Renal cortical epithelial cell (primary cell): ENCODE measurements at regions not wholly inside any gene's neighbourhood (a gene's known extent, or its start where the extent isn't known, plus 50 kb on each side); places are given as distances from the start of the nearest gene placed in this dataset.

ENCODE experiments used
- DNase-seq: peaks from one replicate; pipeline ENCODE4 v3.0.0-alpha.2; 2011; ENCODE audit warnings: low read depth

- no peak for DNase-seq
Measured at GRCh38 chr2:237150186-237150585, 64.5 kb downstream of the COPS8 start.

GRCh38 chr2:237150831-237151375, 65.2 kb downstream of the COPS8 start:
- DNase-seq, result no peak

DNA sequence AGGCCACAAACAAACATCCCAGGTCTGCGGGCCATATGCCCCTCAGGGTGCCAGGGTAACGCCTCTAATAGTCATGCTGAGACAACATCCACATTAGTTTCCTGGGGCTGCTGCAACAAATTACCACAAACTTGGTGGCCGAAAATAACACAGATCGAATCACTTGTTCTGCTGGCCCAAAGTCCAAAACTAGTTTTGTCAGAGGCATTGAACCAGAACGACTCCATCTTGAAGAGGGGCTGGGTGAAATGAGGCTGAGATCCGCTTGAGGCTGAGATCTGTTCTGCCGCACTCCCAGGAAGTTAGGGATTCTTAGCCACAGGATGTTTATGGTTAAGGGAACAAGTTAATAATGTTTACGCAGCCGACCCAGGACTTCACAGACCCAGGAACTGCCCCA, 66.7 kb downstream of the COPS8 start:
- DNase-seq, result no peak

GRCh38 chr2:237153181-237153580, 67.5 kb downstream of the COPS8 start:
- no peak for DNase-seq

- peak; percentile 42 for DNase-seq
Measured at GRCh38 chr2:237154082-237154638, 68.5 kb downstream of the COPS8 start.

- DNase-seq, result no peak
Measured at GRCh38 chr2:237154884-237155851, 69.5 kb downstream of the COPS8 start.

DNA sequence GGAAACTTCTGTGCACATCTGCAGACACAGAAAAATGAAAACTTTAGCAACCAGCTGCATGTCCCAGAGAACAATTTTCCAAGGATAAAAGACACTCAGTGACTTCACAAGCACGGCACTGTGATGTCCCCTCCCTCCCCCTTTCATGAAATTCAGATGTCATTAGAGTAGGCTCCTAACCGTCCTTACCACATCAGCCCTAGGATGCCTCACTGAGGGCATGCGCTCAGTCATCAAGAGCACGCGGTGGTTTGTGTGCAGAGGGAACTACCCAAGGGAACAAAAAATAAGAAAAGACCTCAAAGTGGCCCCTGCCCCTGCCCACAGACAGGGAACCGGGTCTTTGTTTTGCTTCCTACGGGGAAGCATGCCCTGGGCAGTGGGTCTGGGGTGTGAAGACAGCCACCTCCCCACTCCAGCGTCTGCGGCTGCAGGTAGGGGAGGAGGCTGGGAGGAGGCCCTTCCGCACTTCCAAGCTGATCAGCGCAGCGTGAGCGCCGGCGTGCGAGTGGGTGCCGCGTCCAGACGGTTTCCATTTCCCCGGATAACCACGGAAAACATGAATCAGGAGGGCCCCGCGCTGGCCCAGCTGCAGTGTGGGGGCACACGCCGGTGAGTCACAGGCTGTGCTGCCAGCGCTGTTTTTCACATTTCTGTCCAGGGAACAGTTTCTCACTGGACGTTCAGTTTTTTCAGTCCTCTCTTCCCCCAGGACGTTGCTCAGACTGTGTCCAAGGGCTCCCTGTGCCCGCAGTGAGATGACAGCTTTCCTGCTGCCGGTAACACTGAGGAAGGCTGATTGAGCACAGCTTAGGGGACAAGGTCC, 70.6 kb downstream of the COPS8 start:
- peak; percentile 64 for DNase-seq

GRCh38 chr2:237156857-237157779, 71.4 kb downstream of the COPS8 start:
- DNase-seq, result no peak

DNA sequence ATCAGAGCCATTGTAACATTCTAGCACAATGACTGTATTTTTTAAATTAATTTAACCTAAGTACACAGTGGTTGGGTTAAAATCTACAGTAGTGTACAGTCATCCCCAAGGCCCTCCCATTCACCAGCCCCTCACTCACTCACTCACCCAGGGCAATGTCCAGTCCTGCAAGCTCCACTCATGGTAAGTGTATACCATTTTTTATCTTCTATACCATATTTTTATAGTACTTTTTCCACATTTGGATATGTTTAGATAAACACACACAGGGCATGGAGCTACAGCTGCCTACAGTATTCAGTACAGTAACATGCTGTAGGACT, 72.1 kb downstream of the COPS8 start:
- DNase-seq, result no peak

- DNase-seq, result no peak
Measured at GRCh38 chr2:237158194-237158593, 72.5 kb downstream of the COPS8 start.

DNA sequence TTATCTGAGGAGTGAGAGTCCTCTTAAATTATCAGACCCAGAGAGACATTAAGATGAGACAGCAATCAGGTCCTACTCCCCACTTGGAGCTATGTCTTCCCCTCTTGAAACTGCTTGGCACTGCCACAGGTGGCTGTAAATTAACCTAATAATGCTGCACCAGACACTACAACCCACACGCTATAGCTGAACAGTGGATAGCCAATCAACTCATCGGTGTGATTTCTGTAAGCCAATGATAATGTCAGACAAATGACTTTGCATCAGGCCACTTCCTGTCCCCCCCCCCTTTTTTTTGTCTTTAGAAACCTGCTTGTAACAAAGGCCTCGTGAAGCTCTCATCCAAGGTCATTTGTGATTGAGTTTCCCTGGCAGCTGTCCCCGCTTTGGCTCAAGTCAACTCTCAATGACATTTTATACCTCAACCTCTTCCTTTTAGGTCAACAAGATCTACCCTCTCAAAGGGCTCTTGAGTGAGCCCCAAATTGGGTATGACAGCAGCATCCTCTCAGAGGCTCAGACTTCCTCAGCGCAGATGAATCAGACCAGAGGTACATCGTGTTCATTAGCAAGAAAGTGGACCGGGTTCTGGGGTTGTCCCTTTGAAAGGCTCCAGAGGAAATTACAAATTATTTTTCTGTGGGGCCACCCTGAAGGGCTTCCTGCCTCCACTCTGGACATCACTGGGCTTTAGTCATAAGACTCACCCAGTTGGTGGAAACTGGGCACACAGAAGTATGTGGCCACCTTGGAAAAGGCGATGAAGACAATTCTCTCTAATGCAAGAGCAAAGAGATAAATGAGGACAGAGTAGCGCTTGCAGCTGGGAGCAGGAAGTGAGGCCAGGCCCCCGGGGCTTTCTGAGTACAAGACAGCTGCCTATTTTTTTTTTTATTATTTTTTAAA, 73.6 kb downstream of the COPS8 start:
- DNase-seq, result no peak

- DNase-seq, result no peak
Measured at GRCh38 chr2:237160271-237160919, 74.7 kb downstream of the COPS8 start.

DNA sequence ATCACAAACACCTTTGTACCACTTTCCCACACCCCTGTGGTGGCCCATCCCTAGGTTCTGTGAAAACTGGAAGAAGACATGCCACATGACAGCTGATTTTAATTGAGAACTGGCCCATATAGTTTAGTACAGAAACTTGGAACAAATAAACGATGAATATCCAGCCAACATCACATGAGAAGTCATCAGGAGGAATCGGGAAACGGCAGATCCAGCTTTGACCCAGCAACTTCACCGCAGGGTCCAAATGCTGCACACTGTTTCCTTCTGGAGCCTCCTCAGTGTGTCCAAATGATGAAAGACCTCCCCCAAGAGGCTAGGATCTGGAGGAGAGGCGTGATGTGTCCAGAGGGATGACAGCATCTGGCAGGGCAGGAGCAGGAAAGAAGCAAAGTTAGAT, 75.5 kb downstream of the COPS8 start:
- no peak for DNase-seq

GRCh38 chr2:237162959-237163358, 77.3 kb downstream of the COPS8 start:
- DNase-seq, result no peak

- DNase-seq, result no peak
Measured at GRCh38 chr2:237164474-237165042, 78.9 kb downstream of the COPS8 start.

DNA sequence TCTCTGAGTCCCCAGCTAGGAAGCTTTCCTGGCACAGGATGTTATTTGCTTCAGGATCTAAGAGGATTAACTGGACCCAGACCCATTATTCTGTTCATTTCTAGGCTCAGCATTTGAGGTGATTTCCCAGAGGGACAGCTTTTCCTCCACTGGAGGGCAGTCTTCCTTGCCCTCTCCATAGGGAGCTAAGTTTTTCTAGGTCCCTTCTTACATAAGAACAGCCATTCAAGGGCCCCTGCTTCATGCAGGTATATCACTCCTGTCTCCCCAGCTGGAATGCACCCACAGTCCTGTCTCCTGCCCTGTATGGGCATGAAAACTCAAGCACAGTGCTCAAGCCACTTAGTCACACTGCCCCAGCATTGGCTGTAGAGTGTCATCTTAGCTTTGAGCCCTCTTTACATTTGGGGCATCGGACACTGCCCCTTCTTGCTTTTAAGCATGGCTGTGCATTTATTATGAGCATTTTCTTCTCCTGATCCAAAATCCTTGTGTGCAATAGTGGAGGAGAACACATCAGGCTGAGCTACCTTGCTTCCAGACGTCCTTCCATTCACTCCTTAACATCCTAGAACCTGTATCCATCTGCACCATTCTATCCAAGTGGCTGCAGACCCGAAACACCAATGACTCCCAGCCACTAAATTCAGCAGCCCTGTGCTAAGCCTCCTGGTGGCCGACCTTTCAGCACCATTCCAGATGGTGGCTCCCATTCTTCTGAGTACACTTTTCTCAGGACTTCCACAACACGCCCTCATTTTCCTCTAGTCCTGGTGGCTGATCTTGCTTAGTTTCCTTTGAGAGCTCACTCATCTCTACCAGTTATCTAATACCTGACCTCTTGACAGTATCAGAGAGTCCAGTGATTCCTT, 80.0 kb downstream of the COPS8 start:
- DNase-seq, result peak; percentile 46

GRCh38 chr2:237167038-237167437, 81.3 kb downstream of the COPS8 start:
- DNase-seq, result no peak

DNA sequence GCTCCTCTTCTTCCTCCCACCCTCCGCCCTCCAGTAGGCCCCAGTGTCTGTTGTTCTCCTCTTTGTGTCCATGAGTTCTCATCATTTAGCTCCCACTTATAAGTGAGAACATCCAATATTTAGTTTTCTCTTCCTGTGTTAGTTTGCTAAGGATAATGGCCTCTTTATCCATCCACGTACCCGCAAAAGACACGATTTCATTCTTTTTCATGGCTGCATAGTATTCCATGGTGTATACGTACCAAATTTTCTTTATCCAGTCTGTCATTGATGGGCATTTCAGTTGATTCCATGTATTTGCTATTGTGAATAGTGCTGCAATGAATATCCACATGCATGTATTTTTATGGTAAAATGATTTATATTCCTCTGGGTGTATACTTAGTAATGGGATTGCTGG, 82.2 kb downstream of the COPS8 start:
- no peak for DNase-seq
